GM23248 (cell line): ENCODE measurements at regions not wholly inside any gene's neighbourhood (a gene's known extent, or its start where the extent isn't known, plus 50 kb on each side); places are given as distances from the start of the nearest gene placed in this dataset.

Source experiments
- DNase-seq: peaks from one replicate; pipeline ENCODE4 v3.0.0-alpha.2; 2015
- H2AFZ ChIP-seq: fragments of 200-600 bp; sonication (generic); 2 replicates; pipeline ENCODE4 v1.6.1; 2016; ENCODE audit warnings: antibody characterized with exemption
- H3F3A ChIP-seq: fragments of 200-600 bp; sonication (generic); 2 replicates; pipeline ENCODE4 v1.6.1; 2016; ENCODE audit warnings: mild to moderate bottlenecking, antibody characterized with exemption, mixed run types; ENCODE audit not compliant: insufficient read depth
- H3K27ac ChIP-seq: fragments of 200-600 bp; sonication (generic); 2 replicates; pipeline ENCODE4 v1.5.1; 2016; ENCODE audit warnings: mild to moderate bottlenecking
- H3K27me3 ChIP-seq: fragments of 200-600 bp; sonication (generic); replicated peaks from 2 replicates; pipeline ENCODE4 v1.6.1; 2016; ENCODE audit warnings: mild to moderate bottlenecking; ENCODE audit not compliant: insufficient read depth
- H3K36me3 ChIP-seq: fragments of 200-600 bp; sonication (generic); 2 replicates; pipeline ENCODE4 v1.6.1; 2016; ENCODE audit warnings: low read depth, mild to moderate bottlenecking
- H3K4me1 ChIP-seq: fragments of 200-600 bp; sonication (generic); 2 replicates; pipeline ENCODE4 v1.6.1; 2016; ENCODE audit warnings: mild to moderate bottlenecking; ENCODE audit not compliant: insufficient read depth
- H3K4me2 ChIP-seq: fragments of 200-600 bp; sonication (generic); one replicate; pipeline ENCODE4 v1.6.1; 2016; ENCODE audit warnings: mild to moderate bottlenecking; ENCODE audit not compliant: unreplicated experiment
- H3K4me3 ChIP-seq: fragments of 200-600 bp; sonication (generic); 2 replicates; pipeline ENCODE4 v1.5.1; 2016; ENCODE audit warnings: mild to moderate bottlenecking
- H3K79me2 ChIP-seq: fragments of 200-600 bp; sonication (generic); 2 replicates; pipeline ENCODE4 v1.6.1; 2016; ENCODE audit warnings: mild to moderate bottlenecking; ENCODE audit not compliant: insufficient read depth
- H3K9ac ChIP-seq: fragments of 200-600 bp; sonication (generic); 2 replicates; pipeline ENCODE4 v1.6.1; 2016; ENCODE audit warnings: mild to moderate bottlenecking
- H3K9me2 ChIP-seq: fragments of 200-600 bp; sonication (generic); 2 replicates; pipeline ENCODE4 v1.6.1; 2016; ENCODE audit warnings: mixed run types, mild to moderate bottlenecking, moderate library complexity; ENCODE audit not compliant: insufficient read depth
- H3K9me3 ChIP-seq: fragments of 200-600 bp; sonication (generic); one replicate; pipeline ENCODE4 v1.6.1; 2017; ENCODE audit warnings: low read depth
- H4K20me1 ChIP-seq: fragments of 200-600 bp; sonication (generic); 2 replicates; pipeline ENCODE4 v1.6.0; 2016; ENCODE audit not compliant: insufficient read depth
- EZH2 ChIP-seq: fragments of 200-600 bp; sonication (generic); IDR thresholded peaks from 2 replicates; pipeline ENCODE4 v1.6.1; 2018; ENCODE audit warnings: antibody characterized with exemption, mild to moderate bottlenecking; ENCODE audit not compliant: insufficient read depth, poor library complexity, severe bottlenecking
- EZH2phosphoT487 ChIP-seq: fragments of 200-600 bp; sonication (generic); IDR thresholded peaks from 2 replicates; pipeline ENCODE4 v1.6.1; 2018; ENCODE audit warnings: antibody characterized with exemption, moderate library complexity, mild to moderate bottlenecking, low read depth; ENCODE audit not compliant: insufficient read depth
- WGBS, 2 experiments: methylation state at CpG; one replicate each; pipeline ENCODE4 v1.1.6; 2015 to 2017; ENCODE audit warnings: low lambda C conversion rate in 2 of 2, low coverage in 1 of 2; ENCODE audit errors: missing lambda C conversion rate in 2 of 2; 5-methylcytosine and 5-hydroxymethylcytosine counted together
- in situ Hi-C: fragments of 300-500 bp; cut with MboI; formaldehyde crosslinking; loops from 2 replicates; pipeline ENCODE4 v1.15.0; 2020

GRCh38 chr13:83825676-83826075 is 56.6 kb downstream of the SLITRK1 start:
- no peak for TF ChIP-seq EZH2phosphoT487
- no peak for TF ChIP-seq EZH2
- in situ Hi-C loops = no loop called here
- Histone ChIP-seq H3K9me3 (no peaks in the 10 kb centered on the region), H3K4me3 (no peak overlapping the region), H3K27ac (no peak overlapping the region), H3K36me3 (no peaks in the 10 kb centered on the region), H3K27me3 (no peaks in the 10 kb centered on the region), H3K9me2 (no peaks in the 10 kb centered on the region), H3F3A (no peaks in the 10 kb centered on the region), H4K20me1 (no peaks in the 10 kb centered on the region), H3K4me2 (no peak overlapping the region), H3K4me1 (no peaks in the 10 kb centered on the region), H3K79me2 (no peaks in the 10 kb centered on the region), H2AFZ (no peak overlapping the region), H3K9ac (no peak overlapping the region)
- no peak for DNase-seq

GRCh38 chr13:83824560-83824959 is 57.7 kb downstream of the SLITRK1 start:
- Histone ChIP-seq H3K27me3 (no peaks in the 10 kb centered on the region), H3K9me2 (no peaks in the 10 kb centered on the region), H3K4me2 (no peak overlapping the region), H2AFZ (no peak overlapping the region), H3K27ac (no peak overlapping the region), H3F3A (no peaks in the 10 kb centered on the region), H3K4me1 (peaks cover 4% of the 10 kb centered on the region; the same call in 1 of the 2 replicates), H3K9me3 (no peaks in the 10 kb centered on the region), H3K9ac (no peak overlapping the region), H3K79me2 (no peaks in the 10 kb centered on the region), H3K4me3 (no peak overlapping the region), H3K36me3 (no peaks in the 10 kb centered on the region), H4K20me1 (no peaks in the 10 kb centered on the region)
- WGBS, 2 experiments = 62 to 65% methylated on average over 8 of the region's 8 CpGs
- TF ChIP-seq EZH2 (no peak), EZH2phosphoT487 (no peak)
- no peak for DNase-seq
- in situ Hi-C loops = no loop called here

GRCh38 chr13:83824120-83824519 is 58.2 kb downstream of the SLITRK1 start:
- H3K4me1 ChIP-seq = peaks cover 7% of the 10 kb centered on the region
- no peak overlapping the region for H3K4me3 ChIP-seq
- no peaks in the 10 kb centered on the region for H4K20me1 ChIP-seq
- no peaks in the 10 kb centered on the region for H3K9me2 ChIP-seq
- H3K9me3 ChIP-seq = no peaks in the 10 kb centered on the region
- no peaks in the 10 kb centered on the region for H3F3A ChIP-seq
- no peak overlapping the region for H3K9ac ChIP-seq
- in situ Hi-C loops = no loop called here
- no peak overlapping the region for H3K4me2 ChIP-seq
- TF ChIP-seq EZH2 (no peak), EZH2phosphoT487 (no peak)
- no peaks in the 10 kb centered on the region for H3K36me3 ChIP-seq
- no peak for DNase-seq
- H3K27me3 ChIP-seq = no peaks in the 10 kb centered on the region
- H3K27ac ChIP-seq = no peak overlapping the region
- H3K79me2 ChIP-seq = no peaks in the 10 kb centered on the region
- H2AFZ ChIP-seq = no peak overlapping the region

GRCh38 chr13:83819611-83820010 is 62.7 kb downstream of the SLITRK1 start:
- TF ChIP-seq EZH2 = no peak
- TF ChIP-seq EZH2phosphoT487 = no peak
- no peaks in the 10 kb centered on the region for H3K27me3 ChIP-seq
- no peaks in the 10 kb centered on the region for H3F3A ChIP-seq
- H2AFZ ChIP-seq = peak overlapping the region; percentile 35; the same call in 1 of the 2 replicates
- H3K9ac ChIP-seq = no peak overlapping the region
- H3K9me2 ChIP-seq = no peaks in the 10 kb centered on the region
- no peak overlapping the region for H3K4me2 ChIP-seq
- H3K27ac ChIP-seq = no peak overlapping the region
- H3K9me3 ChIP-seq = no peaks in the 10 kb centered on the region
- peak; percentile 34 for DNase-seq
- no peaks in the 10 kb centered on the region for H3K79me2 ChIP-seq
- peaks cover 7% of the 10 kb centered on the region for H3K4me1 ChIP-seq
- WGBS, 2 experiments = 33 to 44% methylated on average over 2 of the region's 2 CpGs
- no peak overlapping the region for H3K4me3 ChIP-seq
- H4K20me1 ChIP-seq = no peaks in the 10 kb centered on the region
- H3K36me3 ChIP-seq = no peaks in the 10 kb centered on the region
- in situ Hi-C loops = no loop called here

DNA sequence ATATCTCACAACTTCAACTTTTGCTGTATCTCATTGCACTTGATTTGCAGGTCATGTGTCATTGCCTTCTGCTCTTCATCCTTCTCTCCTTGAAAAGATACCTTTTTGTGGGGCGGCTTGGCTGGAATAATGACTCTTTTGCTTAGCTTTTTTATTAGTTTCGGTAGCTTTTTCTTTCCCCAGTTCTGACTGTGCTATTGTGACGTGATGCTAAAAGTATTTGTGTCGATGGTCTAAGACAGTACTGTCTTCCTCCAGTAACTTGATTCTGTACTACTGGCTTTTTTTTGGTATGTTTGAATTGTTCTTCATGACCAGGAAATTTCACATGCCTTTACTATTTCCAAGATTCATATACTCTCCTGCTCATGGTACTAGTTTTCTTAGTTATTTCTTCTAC is 63.1 kb downstream of the SLITRK1 start:
- 33 to 49% methylated on average over 4 of the region's 4 CpGs for WGBS, 2 experiments
- Histone ChIP-seq H3K79me2 (no peaks in the 10 kb centered on the region), H3K27me3 (no peaks in the 10 kb centered on the region), H3K9me2 (no peaks in the 10 kb centered on the region), H2AFZ (peak overlapping the region; percentile 35; the same call in 1 of the 2 replicates), H3F3A (no peaks in the 10 kb centered on the region), H3K36me3 (no peaks in the 10 kb centered on the region), H3K4me2 (no peak overlapping the region), H3K9ac (no peak overlapping the region), H3K9me3 (no peaks in the 10 kb centered on the region), H3K4me1 (peaks cover 7% of the 10 kb centered on the region), H3K27ac (no peak overlapping the region), H4K20me1 (no peaks in the 10 kb centered on the region), H3K4me3 (no peak overlapping the region)
- DNase-seq = peak; percentile 48
- no peak for TF ChIP-seq EZH2phosphoT487
- TF ChIP-seq EZH2 = no peak
- in situ Hi-C loops = no loop called here
